T-helper 2 cell treated with Interferon-gamma antibody and Interleukin-4, amounts not matched to agents 100 ng/mL and 5 ng/mL, for 36 hours (primary cell): ENCODE measurements at regions not wholly inside any gene's neighbourhood (a gene's known extent, or its start where the extent isn't known, plus 50 kb on each side); places are given as distances from the start of the nearest gene placed in this dataset.

Experiments
- intact Hi-C: fragments of 100-400 bp; cut with micrococcal nuclease; formaldehyde crosslinking; loops from one replicate; pipeline ENCODE4 v1.15.1; 2023

- intact Hi-C loops = no loop called here
These were observed 50.8 kb upstream of the NAV2 start for GRCh38 chr11:19661827-19662226.

GRCh38 chr11:19660076-19660475, 52.6 kb upstream of the NAV2 start:
- intact Hi-C loops = no loop called here

GRCh38 chr11:19659529-19659928, 53.1 kb upstream of the NAV2 start:
- intact Hi-C loops = no loop called here

GRCh38 chr11:19658344-19658743, 54.3 kb upstream of the NAV2 start:
- intact Hi-C loops = no loop called here

- intact Hi-C loops = no loop called here
These were observed 56.5 kb upstream of the NAV2 start for GRCh38 chr11:19656140-19656541.

GRCh38 chr11:19652623-19653375, 59.8 kb upstream of the NAV2 start:
- intact Hi-C loops = no loop called here

GRCh38 chr11:19651653-19652052, 61.0 kb upstream of the NAV2 start:
- intact Hi-C loops = no loop called here

GRCh38 chr11:19651028-19651427, 61.6 kb upstream of the NAV2 start:
- intact Hi-C loops = no loop called here

- intact Hi-C loops = no loop called here
These were observed 62.2 kb upstream of the NAV2 start for GRCh38 chr11:19650467-19650866.

GRCh38 chr11:19649751-19650150, 62.9 kb upstream of the NAV2 start:
- intact Hi-C loops = no loop called here

GRCh38 chr11:19648321-19648720, 64.3 kb upstream of the NAV2 start:
- intact Hi-C loops = no loop called here

GRCh38 chr11:19647816-19648215, 64.8 kb upstream of the NAV2 start:
- intact Hi-C loops = no loop called here

GRCh38 chr11:19646921-19647320, 65.7 kb upstream of the NAV2 start:
- intact Hi-C loops = no loop called here

GRCh38 chr11:19646308-19646707, 66.3 kb upstream of the NAV2 start:
- intact Hi-C loops = no loop called here

GRCh38 chr11:19644316-19644715, 68.3 kb upstream of the NAV2 start:
- intact Hi-C loops = no loop called here

- intact Hi-C loops = no loop called here
These were observed 70.2 kb upstream of the NAV2 start for GRCh38 chr11:19642185-19643158.

GRCh38 chr11:19639603-19640105, 73.0 kb upstream of the NAV2 start:
- intact Hi-C loops = no loop called here

- intact Hi-C loops = no loop called here
These were observed 77.3 kb upstream of the NAV2 start for GRCh38 chr11:19635332-19635731.

GRCh38 chr11:19633276-19633675, 79.4 kb upstream of the NAV2 start:
- intact Hi-C loops = no loop called here

- intact Hi-C loops = no loop called here
These were observed 80.2 kb upstream of the NAV2 start for GRCh38 chr11:19632499-19632834.

- intact Hi-C loops = no loop called here
These were observed 80.7 kb upstream of the NAV2 start for GRCh38 chr11:19631712-19632498.

GRCh38 chr11:19628018-19628417, 84.6 kb upstream of the NAV2 start:
- intact Hi-C loops = no loop called here
